ENCODE measurements at regions not wholly inside any gene's neighbourhood (a gene's known extent, or its start where the extent isn't known, plus 50 kb on each side); places are given as distances from the start of the nearest gene placed in this dataset.

DNA sequence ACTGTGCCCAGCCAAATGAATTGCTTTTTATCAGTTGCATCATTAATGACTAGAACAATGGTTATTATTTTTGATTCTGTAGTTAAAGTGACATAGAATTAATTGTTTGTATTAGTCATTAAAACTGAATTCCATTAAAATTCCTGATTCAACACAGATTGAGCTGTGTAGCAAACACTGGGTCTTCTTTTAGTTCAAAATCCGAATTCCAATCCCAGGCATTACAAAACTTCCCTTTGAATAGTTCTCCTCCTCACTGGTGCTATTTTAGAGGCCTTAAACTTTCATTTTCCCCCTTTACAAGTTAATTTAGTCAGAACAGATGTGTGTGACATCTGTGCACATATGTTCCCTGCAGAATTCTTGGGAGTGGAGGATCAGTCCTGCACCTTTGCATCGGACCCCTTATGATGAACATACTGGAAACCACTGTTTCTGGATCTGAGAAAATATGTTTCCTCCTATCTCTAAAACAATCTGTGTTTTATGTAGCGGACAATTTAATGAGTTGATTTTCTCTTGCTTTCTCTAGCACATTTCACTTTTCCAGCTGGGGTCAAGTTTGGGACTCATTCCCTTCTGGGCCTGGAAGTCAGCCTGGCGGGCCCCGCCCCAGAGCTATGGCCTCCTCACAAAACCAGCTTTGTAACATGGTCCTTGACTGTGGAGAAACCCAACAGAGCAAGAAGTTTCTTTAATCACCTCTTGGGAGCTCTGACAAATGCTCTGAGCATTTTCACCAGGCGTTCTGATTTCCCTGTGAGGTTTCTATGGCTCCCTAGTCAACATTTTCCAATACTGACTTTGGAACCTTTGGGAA lies 87.9 kb upstream of the MAMDC2 start:
- no peak for DNase-seq

- no peak for DNase-seq
Measured at GRCh38 chr9:69961843-69962242, 81.8 kb upstream of the MAMDC2 start.

- no peak for DNase-seq
Measured at GRCh38 chr9:69963803-69964202, 79.8 kb upstream of the MAMDC2 start.

DNA sequence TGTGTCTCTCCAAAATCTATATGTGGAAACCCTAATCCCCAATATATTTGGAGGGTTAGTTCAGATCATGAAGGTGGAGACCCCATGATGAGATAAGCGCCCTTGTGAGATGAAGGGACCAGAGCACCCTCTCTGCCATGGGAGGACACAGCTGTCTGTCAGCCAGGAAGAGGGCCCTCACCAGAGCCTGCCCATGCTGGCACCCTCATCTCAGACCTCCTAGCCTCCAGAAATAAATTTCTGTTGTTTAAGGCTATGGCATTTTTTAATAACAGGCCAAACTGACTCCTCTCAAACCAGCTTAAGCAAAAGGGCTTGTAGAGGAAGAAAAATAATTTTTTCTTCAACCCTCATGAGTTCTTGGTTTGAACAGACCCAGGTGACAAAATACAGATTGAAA lies 79.2 kb upstream of the MAMDC2 start:
- no peak for DNase-seq

DNA sequence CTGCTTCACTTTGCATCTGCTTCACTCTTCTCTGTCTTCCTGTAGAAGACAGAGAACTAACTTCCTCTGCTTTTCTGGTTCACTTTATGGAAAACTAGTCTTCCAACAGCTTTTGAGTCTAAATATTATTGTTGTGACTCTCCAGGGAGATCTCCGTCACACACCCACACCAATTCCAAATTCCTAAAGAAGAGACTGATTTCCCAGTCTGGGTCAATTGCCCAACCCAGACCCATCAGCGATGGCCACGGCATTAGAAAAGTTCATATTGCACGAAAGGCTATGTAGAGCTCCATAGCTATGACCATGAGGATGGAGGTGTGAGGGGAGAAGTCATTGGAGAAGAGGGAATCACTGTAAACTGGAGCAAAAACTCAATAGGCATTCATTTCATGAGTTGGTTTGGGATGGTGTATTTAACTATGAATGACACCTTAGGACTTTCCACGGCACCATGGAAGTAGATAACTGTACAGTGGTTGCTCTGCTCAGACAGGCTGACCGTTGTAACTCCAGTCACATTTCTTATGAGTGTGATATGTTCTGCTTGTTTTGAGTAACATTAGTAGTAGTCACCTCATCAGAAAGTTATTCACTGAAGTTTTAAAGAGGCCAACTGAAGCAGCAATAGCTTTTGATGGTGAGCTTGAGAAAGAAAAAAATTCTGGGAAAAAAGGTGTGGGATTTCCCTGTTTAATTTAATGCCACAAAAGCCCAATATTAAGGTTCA lies 78.1 kb upstream of the MAMDC2 start:
- DNase-seq, result no peak

DNA sequence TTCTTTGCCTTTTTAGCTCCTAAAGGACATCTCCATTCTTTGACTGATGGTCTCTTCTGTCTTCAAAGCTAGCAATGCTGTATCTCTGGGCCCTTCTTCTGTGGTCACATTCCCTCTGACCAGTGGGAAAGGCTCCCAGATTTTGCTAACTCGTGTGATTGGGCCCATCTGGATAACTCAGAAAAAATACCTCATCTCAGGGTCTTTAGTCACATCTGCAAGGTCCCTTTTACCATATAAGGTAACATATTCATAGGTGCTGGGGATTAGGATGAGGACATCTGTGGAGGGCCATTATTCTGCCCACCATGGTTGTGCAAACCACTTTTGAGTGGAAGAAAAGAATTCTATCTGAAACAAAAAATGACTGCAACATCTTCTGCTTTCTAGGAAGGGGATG lies 76.3 kb upstream of the MAMDC2 start:
- no peak for DNase-seq

GRCh38 chr9:69970001-69970533 lies 73.6 kb upstream of the MAMDC2 start:
- DNase-seq, result no peak

DNA sequence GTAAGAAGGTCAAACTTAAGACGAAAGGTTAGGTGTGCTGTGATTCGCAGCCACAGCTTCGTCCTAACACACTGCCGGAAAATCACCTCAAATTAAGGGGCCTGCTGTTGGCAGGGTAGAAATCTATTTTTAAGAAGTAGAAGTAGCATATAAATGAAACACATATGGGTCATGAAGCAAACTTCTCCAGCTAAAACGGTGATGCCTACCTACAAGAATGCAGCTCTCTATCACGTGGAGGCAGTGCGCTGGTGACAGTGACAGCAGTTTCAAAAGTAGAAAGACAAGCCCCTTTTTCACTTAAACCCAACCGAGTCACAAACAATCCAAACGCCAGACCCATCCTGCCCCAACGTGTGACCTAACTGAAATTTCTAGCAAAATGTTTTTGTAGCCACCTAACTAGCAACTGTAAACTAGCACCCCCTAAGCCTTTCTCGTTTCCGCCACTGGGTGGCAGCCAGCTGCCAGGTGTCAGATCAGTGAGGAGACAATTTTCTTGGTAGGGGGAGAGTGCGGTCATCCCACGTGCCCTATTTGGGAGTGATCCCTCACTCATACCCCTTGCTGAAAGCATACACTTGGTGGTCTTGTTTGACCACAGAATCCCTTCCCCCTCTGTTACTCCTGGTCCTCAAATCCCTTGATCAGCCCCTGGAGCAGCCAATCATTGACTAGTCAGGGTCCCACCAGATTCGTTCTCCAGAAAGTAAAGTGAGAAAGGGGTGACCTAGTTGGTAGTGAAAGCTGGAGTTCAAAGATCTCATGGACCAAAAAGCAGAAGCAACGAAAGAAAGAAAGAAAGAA lies 71.8 kb upstream of the MAMDC2 start:
- DNase-seq, result peak; percentile 43 to 46

- no peak for DNase-seq
Measured at GRCh38 chr9:69975681-69976080, 68.0 kb upstream of the MAMDC2 start.

DNA sequence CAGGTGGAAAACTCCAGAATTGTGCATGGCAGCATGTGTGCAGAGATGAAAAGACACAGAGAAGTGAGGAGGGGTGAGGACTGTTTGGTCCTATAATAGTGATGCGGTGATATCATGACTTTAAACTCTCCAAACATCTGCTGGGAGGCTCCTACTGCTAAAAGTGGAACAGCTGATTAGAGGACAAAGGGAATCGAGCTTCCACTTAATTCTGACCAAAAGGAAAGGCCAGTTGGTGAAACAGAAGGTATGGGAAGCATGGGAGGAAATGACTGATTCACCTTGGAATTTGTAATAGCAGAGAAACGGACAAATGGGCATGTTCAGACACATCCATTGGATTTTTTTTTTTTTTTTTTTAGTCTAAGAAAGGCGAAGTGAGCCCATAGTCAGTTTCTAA lies 67.5 kb upstream of the MAMDC2 start:
- DNase-seq, result no peak

DNA sequence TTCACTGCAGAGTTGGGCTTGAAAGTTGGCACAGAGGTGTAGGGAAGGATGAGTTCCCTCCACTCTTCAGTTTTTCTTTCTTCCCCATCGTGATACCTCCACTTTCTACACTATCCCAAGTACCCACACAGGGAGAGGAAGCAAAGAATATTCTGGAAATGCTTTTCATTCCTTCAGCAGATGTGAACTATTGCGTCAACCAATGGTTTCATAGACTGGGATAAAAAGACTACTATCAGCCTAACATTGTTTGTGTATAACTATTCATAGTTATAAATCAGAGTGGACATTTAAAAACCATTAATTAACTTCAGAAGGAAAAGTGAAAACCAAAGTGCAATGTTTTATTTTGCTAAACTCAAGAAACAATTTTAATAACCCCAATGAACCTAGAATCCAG lies 63.6 kb upstream of the MAMDC2 start:
- no peak for DNase-seq

GRCh38 chr9:69980591-69980990 lies 63.1 kb upstream of the MAMDC2 start:
- DNase-seq, result no peak

- DNase-seq, result no peak
Measured at GRCh38 chr9:69981686-69982445, 61.8 kb upstream of the MAMDC2 start.

DNA sequence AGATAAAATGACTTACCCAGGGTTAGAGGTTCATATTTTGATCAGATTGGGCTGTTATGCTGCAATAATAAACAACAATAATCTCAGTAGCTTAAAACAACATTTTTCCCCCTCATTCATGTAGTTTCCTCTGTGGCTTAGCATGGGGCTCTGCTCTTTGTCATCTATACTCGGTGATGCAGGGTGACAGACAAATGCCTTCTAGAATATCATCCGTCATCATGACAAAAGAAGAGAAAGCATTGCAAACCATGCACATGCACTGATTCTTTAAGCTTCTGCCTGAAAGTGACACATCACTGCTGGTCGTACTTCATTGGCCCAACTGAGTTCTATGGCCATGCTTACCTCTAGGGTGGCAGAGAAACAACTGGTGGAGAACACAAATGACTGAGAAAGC lies 58.8 kb upstream of the MAMDC2 start:
- no peak for DNase-seq

DNA sequence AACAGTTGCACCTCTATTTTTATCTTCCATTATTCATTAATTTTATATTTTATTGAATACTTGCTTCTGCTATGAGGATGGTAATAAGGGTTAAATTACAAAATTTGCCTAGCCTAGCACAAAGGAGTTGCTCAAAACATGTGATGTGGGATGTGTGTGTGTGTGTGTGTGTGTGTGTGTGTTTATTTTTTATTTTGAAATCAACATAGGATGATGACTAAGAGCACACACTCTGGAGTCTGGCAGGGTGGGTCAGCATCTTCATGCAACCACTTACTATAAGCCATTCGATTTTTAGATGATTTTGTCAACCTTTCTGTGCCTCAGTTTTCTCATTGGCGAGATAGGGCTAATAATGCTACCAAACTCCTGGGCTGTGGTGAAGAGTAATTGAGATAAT lies 57.7 kb upstream of the MAMDC2 start:
- no peak for DNase-seq

- no peak for DNase-seq
Measured at GRCh38 chr9:69986970-69987369, 56.7 kb upstream of the MAMDC2 start.

- DNase-seq, result no peak
Measured at GRCh38 chr9:69987457-69987856, 56.2 kb upstream of the MAMDC2 start.

GRCh38 chr9:69993110-69993509 lies 50.5 kb upstream of the MAMDC2 start:
- no peak for DNase-seq
